GM19328 (cell line): ENCODE measurements at regions not wholly inside any gene's neighbourhood (a gene's known extent, or its start where the extent isn't known, plus 50 kb on each side); places are given as distances from the start of the nearest gene placed in this dataset.

Experiments
- ATAC-seq: cut with Tn5 transposase; IDR thresholded peaks from one replicate; pipeline ENCODE4 v1.9.1; 2021; ENCODE audit warnings: mild to moderate bottlenecking, moderate library complexity; ENCODE audit not compliant: unreplicated experiment

- no peak for ATAC-seq
These were observed 556.6 kb downstream of the TLE1 start for GRCh38 chr9:81132796-81133195.

GRCh38 chr9:81132318-81132717, 557.0 kb downstream of the TLE1 start:
- ATAC-seq = no peak

- ATAC-seq = no peak
These were observed 560.6 kb downstream of the TLE1 start for GRCh38 chr9:81128701-81129100.

- ATAC-seq = no peak
These were observed 563.8 kb downstream of the TLE1 start for GRCh38 chr9:81125446-81126092.

- no peak for ATAC-seq
These were observed 565.8 kb downstream of the TLE1 start for GRCh38 chr9:81123526-81123925.

GRCh38 chr9:81122749-81123148, 566.6 kb downstream of the TLE1 start:
- ATAC-seq = no peak

GRCh38 chr9:81119591-81119990, 569.8 kb downstream of the TLE1 start:
- no peak for ATAC-seq

GRCh38 chr9:81118416-81118815, 570.9 kb downstream of the TLE1 start:
- no peak for ATAC-seq

GRCh38 chr9:81116340-81117137, 572.8 kb downstream of the TLE1 start:
- no peak for ATAC-seq

GRCh38 chr9:81113453-81114124, 575.8 kb downstream of the TLE1 start:
- no peak for ATAC-seq

- ATAC-seq = no peak
These were observed 576.5 kb downstream of the TLE1 start for GRCh38 chr9:81112627-81113452.

GRCh38 chr9:81108821-81109220, 580.5 kb downstream of the TLE1 start:
- ATAC-seq = no peak

GRCh38 chr9:81108391-81108790, 581.0 kb downstream of the TLE1 start:
- ATAC-seq = no peak

GRCh38 chr9:81103597-81104471, 585.5 kb downstream of the TLE1 start:
- ATAC-seq = no peak

GRCh38 chr9:81097131-81097847, 592.1 kb downstream of the TLE1 start:
- no peak for ATAC-seq

- ATAC-seq = no peak
These were observed 592.7 kb downstream of the TLE1 start for GRCh38 chr9:81096625-81097024.

GRCh38 chr9:81092057-81092456, 597.3 kb downstream of the TLE1 start:
- no peak for ATAC-seq

GRCh38 chr9:81088341-81088740, 601.0 kb downstream of the TLE1 start:
- no peak for ATAC-seq

GRCh38 chr9:81086416-81086815, 602.9 kb downstream of the TLE1 start:
- no peak for ATAC-seq
